HCT116 (cell line): ENCODE measurements at regions not wholly inside any gene's neighbourhood (a gene's known extent, or its start where the extent isn't known, plus 50 kb on each side); places are given as distances from the start of the nearest gene placed in this dataset.

Experiments
- ATAC-seq: fragments of 200-7000 bp; cut with Tn5 transposase; 2 replicates; pipeline ENCODE4 v1.9.1; 2020; ENCODE audit warnings: mild to moderate bottlenecking, moderate library complexity
- BruUV-seq: library from RNA; stranded (reverse); fragments of 400-500 nt; replicated peaks from 2 replicates; lab custom pipeline; 2021; lab: Mats Ljungman, UMichigan
- CTCF ChIA-PET: fragments of 300-600 bp; sonication (Branson Sonifier 250); formaldehyde crosslinking; loops from one replicate; lab custom pipeline; 2021; ENCODE audit warnings: antibody characterized with exemption; lab: Charles Lee
- POLR2A ChIA-PET: fragments of 300-600, 350-600 bp; sonication (Branson Sonifier 250); formaldehyde crosslinking; loops from one replicate; lab custom pipeline; 2021; ENCODE audit warnings: antibody characterized with exemption; lab: Charles Lee
- RAD21 ChIA-PET, 2 experiments: fragments of 300-600 bp; sonication (Branson Sonifier 250); formaldehyde crosslinking; loops; one replicate each; lab custom pipeline; 2023; ENCODE audit warnings: low total read pairs in 2 of 2; ENCODE audit not compliant: uncharacterized antibody in 2 of 2, unreplicated experiment in 2 of 2, low non-redundant PET in 1 of 2; lab: Charles Lee
- DNase-seq: peaks from one replicate; pipeline ENCODE4 v3.0.0-alpha.2; 2010; ENCODE audit warnings: low read depth, low spot score
- H2AFZ ChIP-seq: fragments of 200-600 bp; shearing (Covaris generic), sonication (generic); 2 replicates; pipeline ENCODE4 v1.6.1; 2017; ENCODE audit warnings: low read depth, mixed run types, mixed read lengths, antibody characterized with exemption, low read length; ENCODE audit not compliant: poor library complexity, severe bottlenecking
- H3K27ac ChIP-seq: 2 replicates; pipeline ENCODE4 v1.5.1; 2012; ENCODE audit warnings: low read depth, low read length
- H3K27me3 ChIP-seq: fragments of 200-600 bp; sonication (generic); 2 replicates; pipeline ENCODE4 v1.6.1; 2016; ENCODE audit warnings: mixed run types, low read length, mixed read lengths; ENCODE audit not compliant: insufficient read depth
- H3K36me3 ChIP-seq, 2 experiments: fragments of 200-500 bp in 1 of 2; fragments of 200-600 bp in 1 of 2; sonication (Bioruptor generic) in 1 of 2; sonication (generic) in 1 of 2; 2 replicates each; pipeline versions ENCODE4 v1.5.1 to v1.6.1; 2014 to 2016; ENCODE audit warnings: low read length in 2 of 2, inconsistent platforms in 1 of 2, mixed read lengths in 1 of 2, mixed run types in 1 of 2; ENCODE audit not compliant: insufficient read depth in 2 of 2, control insufficient read depth in 1 of 2
- H3K4me1 ChIP-seq, 2 experiments: fragments of 200-600 bp in 1 of 2; sonication (generic) in 1 of 2; 2 replicates each; pipeline versions ENCODE4 v1.5.1 to v1.6.1; 2012 to 2017; ENCODE audit warnings: low read length in 2 of 2, inconsistent platforms in 1 of 2, mild to moderate bottlenecking in 1 of 2, mixed read lengths in 1 of 2, mixed run types in 1 of 2, moderate library complexity in 1 of 2; ENCODE audit not compliant: insufficient read depth in 2 of 2, control insufficient read depth in 1 of 2
- H3K4me2 ChIP-seq: fragments of 200-600 bp; sonication (generic); 2 replicates; pipeline ENCODE4 v1.6.1; 2017; ENCODE audit warnings: mixed run types, low read length, mixed read lengths
- H3K4me3 ChIP-seq, 2 experiments: fragments of 200-600 bp in 1 of 2; sonication (generic) in 1 of 2; replicated peaks in 1 of 2; 2 replicates each; pipeline ENCODE4 v1.5.1; 2011 to 2016; ENCODE audit warnings: low read length in 2 of 2, control low read depth in 1 of 2, low read depth in 1 of 2, mild to moderate bottlenecking in 1 of 2, mixed read lengths in 1 of 2, mixed run types in 1 of 2
- H3K79me2 ChIP-seq: fragments of 200-600 bp; sonication (generic); 2 replicates; pipeline ENCODE4 v1.6.1; 2017; ENCODE audit warnings: mild to moderate bottlenecking, mixed run types, low read length, moderate library complexity, mixed read lengths; ENCODE audit not compliant: insufficient read depth
- H3K9ac ChIP-seq: fragments of 200-600 bp; sonication (generic); 2 replicates; pipeline ENCODE4 v1.6.1; 2016; ENCODE audit warnings: low read length, mixed read lengths
- H3K9me2 ChIP-seq: fragments of 200-600 bp; sonication (generic), shearing (Covaris generic); 2 replicates; pipeline ENCODE4 v1.6.1; 2017; ENCODE audit warnings: mixed run types, mild to moderate bottlenecking, moderate library complexity; ENCODE audit not compliant: insufficient read depth
- H3K9me3 ChIP-seq, 2 experiments: fragments of 200-500 bp in 1 of 2; fragments of 200-600 bp in 1 of 2; sonication (Bioruptor generic) in 1 of 2; sonication (generic) in 1 of 2; 2 replicates each; pipeline ENCODE4 v1.6.1; 2014 to 2017; ENCODE audit warnings: low read length in 2 of 2, mixed read lengths in 2 of 2, inconsistent platforms in 1 of 2, low read depth in 1 of 2, mild to moderate bottlenecking in 1 of 2, mixed run types in 1 of 2, moderate library complexity in 1 of 2; ENCODE audit not compliant: control insufficient read depth in 1 of 2, insufficient read depth in 1 of 2
- H4K20me1 ChIP-seq: fragments of 200-600 bp; sonication (generic), shearing (Covaris generic); 2 replicates; pipeline ENCODE4 v1.6.1; 2017; ENCODE audit warnings: mixed run types, mild to moderate bottlenecking, moderate library complexity; ENCODE audit not compliant: insufficient read depth
- ATF3 ChIP-seq: IDR thresholded peaks from 2 replicates; pipeline ENCODE4 v1.6.1; 2012
- CBX3 ChIP-seq: IDR thresholded peaks from 2 replicates; pipeline ENCODE4 v1.6.1; 2012; ENCODE audit warnings: low read depth
- CTCF ChIP-seq, 3 experiments: fragments of 200-600 bp in 1 of 3; sonication (generic) in 1 of 3; IDR thresholded peaks in 2 of 3; conservative IDR thresholded peaks in 1 of 3; 2 replicates each; pipeline ENCODE4 v1.5.1; 2012 to 2017; ENCODE audit warnings: low read depth in 2 of 3, low read length in 2 of 3, antibody characterized with exemption in 1 of 3, borderline replicate concordance in 1 of 3, control low read depth in 1 of 3, mild to moderate bottlenecking in 1 of 3, mixed read lengths in 1 of 3, mixed run types in 1 of 3, moderate library complexity in 1 of 3; ENCODE audit not compliant: insufficient read depth in 1 of 3
- JUND ChIP-seq: IDR thresholded peaks from 2 replicates; pipeline ENCODE4 v1.6.1; 2012
- POLR2A ChIP-seq: IDR thresholded peaks from 2 replicates; pipeline ENCODE4 v1.7.0; 2011; ENCODE audit warnings: borderline replicate concordance; ENCODE audit not compliant: insufficient read depth, insufficient read length; ENCODE audit errors: extremely low read depth
- POLR2AphosphoS5 ChIP-seq: IDR thresholded peaks from 2 replicates; pipeline ENCODE4 v1.6.1; 2011; ENCODE audit warnings: mild to moderate bottlenecking, low read depth, low read length, moderate library complexity
- RAD21 ChIP-seq: IDR thresholded peaks from 2 replicates; pipeline ENCODE4 v1.6.1; 2012; ENCODE audit warnings: low read depth, mild to moderate bottlenecking
- SP1 ChIP-seq: IDR thresholded peaks from 2 replicates; pipeline ENCODE4 v1.6.1; 2012; ENCODE audit warnings: low read depth
- SRF ChIP-seq: IDR thresholded peaks from 2 replicates; pipeline ENCODE4 v1.6.1; 2012; ENCODE audit warnings: low read depth
- YY1 ChIP-seq: IDR thresholded peaks from 2 replicates; pipeline ENCODE4 v1.6.1; 2011; ENCODE audit warnings: low read length, low read depth, moderate library complexity, mild to moderate bottlenecking; ENCODE audit not compliant: insufficient replicate concordance; ENCODE audit errors: extremely low read depth
- ZNF274 ChIP-seq: fragments of 200-500 bp; sonication (Bioruptor generic); IDR thresholded peaks from 2 replicates; pipeline ENCODE4 v1.6.1; 2014; ENCODE audit warnings: mild to moderate bottlenecking, low read depth, low read length, inconsistent platforms
- intact Hi-C: fragments of 100-400 bp; cut with micrococcal nuclease; formaldehyde crosslinking; loops from 2 replicates; pipeline ENCODE4 v1.10.0; 2022

DNA sequence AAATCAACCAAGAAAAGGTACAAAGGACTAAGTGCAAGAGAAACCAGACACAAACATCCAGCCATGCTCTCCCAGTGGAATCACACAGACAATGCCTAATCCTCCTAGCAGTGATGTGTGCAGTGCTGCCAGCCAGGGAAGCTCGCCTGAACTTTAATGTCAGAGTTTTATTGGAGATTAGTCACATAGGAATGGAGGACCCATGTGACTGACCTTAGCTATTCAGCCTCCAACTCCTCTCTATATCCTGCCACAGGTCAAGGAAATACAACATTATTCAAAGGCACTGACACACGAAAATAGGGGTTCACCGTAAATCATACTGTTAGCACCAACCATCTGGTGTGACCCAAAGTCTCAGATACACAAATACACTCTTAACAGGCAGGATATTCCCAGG is 684.6 kb downstream of the DOK5 start:
- intact Hi-C loops, result no loop called here
- H3K4me3 ChIP-seq, result no peak overlapping the region
- CTCF ChIA-PET, result no interaction called here
- no peaks in the 10 kb centered on the region for H3K36me3 ChIP-seq
- DNase-seq (no peak), ATAC-seq (no peak)
- no peaks in the 10 kb centered on the region for H3K4me1 ChIP-seq
- no peak overlapping the region for H3K9ac ChIP-seq
- no peak overlapping the region for H3K4me2 ChIP-seq
- no peaks in the 10 kb centered on the region for H4K20me1 ChIP-seq
- H3K9me3 ChIP-seq, result peaks cover 6 to 28% of the 10 kb centered on the region in 2 experiments; a peak in 2 of 4 replicates
- no peaks in the 10 kb centered on the region for H3K27me3 ChIP-seq
- TF ChIP-seq YY1 (no peak), RAD21 (no peak), JUND (no peak), SRF (no peak), SP1 (no peak), ATF3 (no peak), CTCF (IDR thresholded peaks at IDR 0.05 in 2 of 3, conservative IDR thresholded peaks at IDR 0.05 in 1 of 3; ENCODE audit: borderline replicate concordance in 1 of 3, insufficient read depth in 1 of 3, low read depth in 2 of 3, low read length in 2 of 3) (no peak), ZNF274 (no peak), CBX3 (no peak), POLR2A (no peak), POLR2AphosphoS5 (no peak)
- no peaks in the 10 kb centered on the region for H3K79me2 ChIP-seq
- BruUV-seq, result no TSS peak
- H3K9me2 ChIP-seq, result no peaks in the 10 kb centered on the region
- RAD21 ChIA-PET, result no interaction called here
- POLR2A ChIA-PET, result no interaction called here
- no peak overlapping the region for H3K27ac ChIP-seq
- H2AFZ ChIP-seq, result no peak overlapping the region
